HCT116 (cell line): ENCODE measurements at regions not wholly inside any gene's neighbourhood (a gene's known extent, or its start where the extent isn't known, plus 50 kb on each side); places are given as distances from the start of the nearest gene placed in this dataset.
A peak's percentile ranks its signal among the peaks of the same experiment; 100 is the strongest.

Source experiments
- ATAC-seq: fragments of 200-7000 bp; cut with Tn5 transposase; 2 replicates; pipeline ENCODE4 v1.9.1; 2020; ENCODE audit warnings: mild to moderate bottlenecking, moderate library complexity
- BruUV-seq: library from RNA; stranded (reverse); fragments of 400-500 nt; replicated peaks from 2 replicates; lab custom pipeline; 2021; lab: Mats Ljungman, UMichigan
- CTCF ChIA-PET: fragments of 300-600 bp; sonication (Branson Sonifier 250); formaldehyde crosslinking; loops from one replicate; lab custom pipeline; 2021; ENCODE audit warnings: antibody characterized with exemption; lab: Charles Lee
- POLR2A ChIA-PET: fragments of 300-600, 350-600 bp; sonication (Branson Sonifier 250); formaldehyde crosslinking; loops from one replicate; lab custom pipeline; 2021; ENCODE audit warnings: antibody characterized with exemption; lab: Charles Lee
- RAD21 ChIA-PET, 2 experiments: fragments of 300-600 bp; sonication (Branson Sonifier 250); formaldehyde crosslinking; loops; one replicate each; lab custom pipeline; 2023; ENCODE audit warnings: low total read pairs in 2 of 2; ENCODE audit not compliant: uncharacterized antibody in 2 of 2, unreplicated experiment in 2 of 2, low non-redundant PET in 1 of 2; lab: Charles Lee
- DNase-seq: peaks from one replicate; pipeline ENCODE4 v3.0.0-alpha.2; 2010; ENCODE audit warnings: low read depth, low spot score
- H2AFZ ChIP-seq: fragments of 200-600 bp; shearing (Covaris generic), sonication (generic); 2 replicates; pipeline ENCODE4 v1.6.1; 2017; ENCODE audit warnings: low read depth, mixed run types, mixed read lengths, antibody characterized with exemption, low read length; ENCODE audit not compliant: poor library complexity, severe bottlenecking
- H3K27ac ChIP-seq: 2 replicates; pipeline ENCODE4 v1.5.1; 2012; ENCODE audit warnings: low read depth, low read length
- H3K27me3 ChIP-seq: fragments of 200-600 bp; sonication (generic); 2 replicates; pipeline ENCODE4 v1.6.1; 2016; ENCODE audit warnings: mixed run types, low read length, mixed read lengths; ENCODE audit not compliant: insufficient read depth
- H3K36me3 ChIP-seq, 2 experiments: fragments of 200-500 bp in 1 of 2; fragments of 200-600 bp in 1 of 2; sonication (Bioruptor generic) in 1 of 2; sonication (generic) in 1 of 2; 2 replicates each; pipeline versions ENCODE4 v1.5.1 to v1.6.1; 2014 to 2016; ENCODE audit warnings: low read length in 2 of 2, inconsistent platforms in 1 of 2, mixed read lengths in 1 of 2, mixed run types in 1 of 2; ENCODE audit not compliant: insufficient read depth in 2 of 2, control insufficient read depth in 1 of 2
- H3K4me1 ChIP-seq, 2 experiments: fragments of 200-600 bp in 1 of 2; sonication (generic) in 1 of 2; 2 replicates each; pipeline versions ENCODE4 v1.5.1 to v1.6.1; 2012 to 2017; ENCODE audit warnings: low read length in 2 of 2, inconsistent platforms in 1 of 2, mild to moderate bottlenecking in 1 of 2, mixed read lengths in 1 of 2, mixed run types in 1 of 2, moderate library complexity in 1 of 2; ENCODE audit not compliant: insufficient read depth in 2 of 2, control insufficient read depth in 1 of 2
- H3K4me2 ChIP-seq: fragments of 200-600 bp; sonication (generic); 2 replicates; pipeline ENCODE4 v1.6.1; 2017; ENCODE audit warnings: mixed run types, low read length, mixed read lengths
- H3K4me3 ChIP-seq, 2 experiments: fragments of 200-600 bp in 1 of 2; sonication (generic) in 1 of 2; replicated peaks in 1 of 2; 2 replicates each; pipeline ENCODE4 v1.5.1; 2011 to 2016; ENCODE audit warnings: low read length in 2 of 2, control low read depth in 1 of 2, low read depth in 1 of 2, mild to moderate bottlenecking in 1 of 2, mixed read lengths in 1 of 2, mixed run types in 1 of 2
- H3K79me2 ChIP-seq: fragments of 200-600 bp; sonication (generic); 2 replicates; pipeline ENCODE4 v1.6.1; 2017; ENCODE audit warnings: mild to moderate bottlenecking, mixed run types, low read length, moderate library complexity, mixed read lengths; ENCODE audit not compliant: insufficient read depth
- H3K9ac ChIP-seq: fragments of 200-600 bp; sonication (generic); 2 replicates; pipeline ENCODE4 v1.6.1; 2016; ENCODE audit warnings: low read length, mixed read lengths
- H3K9me2 ChIP-seq: fragments of 200-600 bp; sonication (generic), shearing (Covaris generic); 2 replicates; pipeline ENCODE4 v1.6.1; 2017; ENCODE audit warnings: mixed run types, mild to moderate bottlenecking, moderate library complexity; ENCODE audit not compliant: insufficient read depth
- H3K9me3 ChIP-seq, 2 experiments: fragments of 200-500 bp in 1 of 2; fragments of 200-600 bp in 1 of 2; sonication (Bioruptor generic) in 1 of 2; sonication (generic) in 1 of 2; 2 replicates each; pipeline ENCODE4 v1.6.1; 2014 to 2017; ENCODE audit warnings: low read length in 2 of 2, mixed read lengths in 2 of 2, inconsistent platforms in 1 of 2, low read depth in 1 of 2, mild to moderate bottlenecking in 1 of 2, mixed run types in 1 of 2, moderate library complexity in 1 of 2; ENCODE audit not compliant: control insufficient read depth in 1 of 2, insufficient read depth in 1 of 2
- H4K20me1 ChIP-seq: fragments of 200-600 bp; sonication (generic), shearing (Covaris generic); 2 replicates; pipeline ENCODE4 v1.6.1; 2017; ENCODE audit warnings: mixed run types, mild to moderate bottlenecking, moderate library complexity; ENCODE audit not compliant: insufficient read depth
- CBX3 ChIP-seq: IDR thresholded peaks from 2 replicates; pipeline ENCODE4 v1.6.1; 2012; ENCODE audit warnings: low read depth
- CEBPB ChIP-seq: IDR thresholded peaks from 2 replicates; pipeline ENCODE4 v1.6.1; 2012; ENCODE audit warnings: low read depth
- POLR2A ChIP-seq: IDR thresholded peaks from 2 replicates; pipeline ENCODE4 v1.7.0; 2011; ENCODE audit warnings: borderline replicate concordance; ENCODE audit not compliant: insufficient read depth, insufficient read length; ENCODE audit errors: extremely low read depth
- POLR2AphosphoS5 ChIP-seq: IDR thresholded peaks from 2 replicates; pipeline ENCODE4 v1.6.1; 2011; ENCODE audit warnings: mild to moderate bottlenecking, low read depth, low read length, moderate library complexity
- RAD21 ChIP-seq: IDR thresholded peaks from 2 replicates; pipeline ENCODE4 v1.6.1; 2012; ENCODE audit warnings: low read depth, mild to moderate bottlenecking
- intact Hi-C: fragments of 100-400 bp; cut with micrococcal nuclease; formaldehyde crosslinking; loops from 2 replicates; pipeline ENCODE4 v1.10.0; 2022
- TF ChIP-seq, protein P1 (sequence below): IDR thresholded peaks from 2 replicates; pipeline ENCODE4 v1.6.1; 2012
- TF ChIP-seq, protein P2 (sequence below), 3 experiments: fragments of 200-600 bp in 1 of 3; sonication (generic) in 1 of 3; IDR thresholded peaks in 2 of 3; conservative IDR thresholded peaks in 1 of 3; 2 replicates each; pipeline ENCODE4 v1.5.1; 2012 to 2017; ENCODE audit warnings: low read depth in 2 of 3, low read length in 2 of 3, antibody characterized with exemption in 1 of 3, borderline replicate concordance in 1 of 3, control low read depth in 1 of 3, mild to moderate bottlenecking in 1 of 3, mixed read lengths in 1 of 3, mixed run types in 1 of 3, moderate library complexity in 1 of 3; ENCODE audit not compliant: insufficient read depth in 1 of 3

DNA sequence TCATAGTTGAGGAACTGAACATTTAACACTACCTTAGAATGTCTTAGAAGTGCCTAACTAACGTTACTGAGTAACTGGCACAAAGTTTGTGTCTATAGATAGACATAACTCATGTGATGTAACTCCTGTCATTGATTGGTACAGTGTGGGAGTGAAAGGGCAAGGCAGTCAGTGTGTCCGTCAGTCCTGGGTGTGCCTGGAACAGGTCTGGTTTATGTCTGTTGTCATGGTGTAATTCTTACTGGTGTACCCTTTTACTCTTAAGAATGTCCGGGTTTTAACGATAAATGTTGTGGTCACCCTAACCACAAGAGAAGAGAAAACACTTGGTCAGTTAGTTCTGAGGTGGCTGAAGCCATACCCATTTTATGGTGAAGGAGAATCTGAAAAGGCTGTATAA, 93.1 kb upstream of the ESX1 start (continued):
- TF ChIP-seq, protein P1, sequence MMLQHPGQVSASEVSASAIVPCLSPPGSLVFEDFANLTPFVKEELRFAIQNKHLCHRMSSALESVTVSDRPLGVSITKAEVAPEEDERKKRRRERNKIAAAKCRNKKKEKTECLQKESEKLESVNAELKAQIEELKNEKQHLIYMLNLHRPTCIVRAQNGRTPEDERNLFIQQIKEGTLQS, result no peak
- TF ChIP-seq POLR2AphosphoS5 (no peak), CEBPB (no peak)

DNA sequence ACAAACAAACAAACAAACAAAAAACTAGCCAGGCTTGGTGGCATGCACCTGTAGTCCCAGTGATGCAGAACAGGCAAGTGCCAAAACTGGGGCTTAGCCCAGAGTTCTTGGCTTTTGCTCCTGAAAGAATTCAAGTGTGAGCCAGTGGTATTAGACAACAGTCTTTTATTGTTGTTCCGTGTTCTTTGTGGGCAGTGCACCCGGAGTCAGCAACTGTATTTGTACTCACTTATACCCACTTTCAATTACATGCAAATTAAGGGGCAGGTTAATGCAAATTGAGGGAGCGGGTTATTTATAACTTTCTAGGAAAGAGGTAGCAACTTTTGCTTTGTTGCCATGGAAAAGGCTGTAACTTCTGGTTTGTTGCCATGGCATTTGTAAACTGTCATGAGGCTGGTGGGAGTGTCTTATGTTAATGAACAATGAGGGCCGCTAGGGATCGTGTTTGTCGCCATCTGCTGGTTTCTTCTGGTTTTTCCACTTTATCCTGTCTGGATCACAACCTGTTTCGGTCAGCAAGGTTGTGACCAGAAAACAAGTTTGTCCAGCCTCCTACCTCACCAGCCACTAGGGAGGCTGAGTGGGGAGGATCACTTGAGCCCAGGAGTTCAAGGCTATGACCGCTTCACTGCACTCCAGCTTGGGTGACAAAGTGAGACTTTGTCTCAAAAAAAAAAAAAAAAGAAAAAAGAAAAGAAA, 88.8 kb upstream of the ESX1 start:
- Histone ChIP-seq H3K9me2 (no peaks in the 10 kb centered on the region), H3K4me1 (peaks cover 0 to 3% of the 10 kb centered on the region in 2 experiments; a peak in 1 of 4 replicates), H3K4me3 (no peak overlapping the region), H3K9ac (no peak overlapping the region), H2AFZ (no peak overlapping the region), H3K9me3 (no peaks in the 10 kb centered on the region), H4K20me1 (no peaks in the 10 kb centered on the region), H3K27me3 (no peaks in the 10 kb centered on the region), H3K36me3 (no peaks in the 10 kb centered on the region), H3K4me2 (no peak overlapping the region), H3K79me2 (no peaks in the 10 kb centered on the region), H3K27ac (no peak overlapping the region)
- intact Hi-C loops, result loop anchor here (1.0 kb wide), 1 partner anchor 33 kb away; no protein-coding TSS in a partner anchor
- ChIA-PET RAD21 (no interaction called here), CTCF (no interaction called here), POLR2A (no interaction called here)
- peak; percentile 66 for TF ChIP-seq RAD21
- TF ChIP-seq, protein P2, sequence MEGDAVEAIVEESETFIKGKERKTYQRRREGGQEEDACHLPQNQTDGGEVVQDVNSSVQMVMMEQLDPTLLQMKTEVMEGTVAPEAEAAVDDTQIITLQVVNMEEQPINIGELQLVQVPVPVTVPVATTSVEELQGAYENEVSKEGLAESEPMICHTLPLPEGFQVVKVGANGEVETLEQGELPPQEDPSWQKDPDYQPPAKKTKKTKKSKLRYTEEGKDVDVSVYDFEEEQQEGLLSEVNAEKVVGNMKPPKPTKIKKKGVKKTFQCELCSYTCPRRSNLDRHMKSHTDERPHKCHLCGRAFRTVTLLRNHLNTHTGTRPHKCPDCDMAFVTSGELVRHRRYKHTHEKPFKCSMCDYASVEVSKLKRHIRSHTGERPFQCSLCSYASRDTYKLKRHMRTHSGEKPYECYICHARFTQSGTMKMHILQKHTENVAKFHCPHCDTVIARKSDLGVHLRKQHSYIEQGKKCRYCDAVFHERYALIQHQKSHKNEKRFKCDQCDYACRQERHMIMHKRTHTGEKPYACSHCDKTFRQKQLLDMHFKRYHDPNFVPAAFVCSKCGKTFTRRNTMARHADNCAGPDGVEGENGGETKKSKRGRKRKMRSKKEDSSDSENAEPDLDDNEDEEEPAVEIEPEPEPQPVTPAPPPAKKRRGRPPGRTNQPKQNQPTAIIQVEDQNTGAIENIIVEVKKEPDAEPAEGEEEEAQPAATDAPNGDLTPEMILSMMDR (IDR thresholded peaks at IDR 0.05 in 2 of 3, conservative IDR thresholded peaks at IDR 0.05 in 1 of 3; ENCODE audit: borderline replicate concordance in 1 of 3, insufficient read depth in 1 of 3, low read depth in 2 of 3, low read length in 2 of 3), result peak; percentile 52 to 57 (median 53)
- TF ChIP-seq POLR2A, result no peak
- TF ChIP-seq CBX3, result peak; percentile 67
- BruUV-seq, result no TSS peak
- ATAC-seq (peak; percentile 88), DNase-seq (peak; percentile 80)
